Stimulated activated CD4-positive, alpha-beta T cell treated with anti-CD3 and anti-CD28 coated beads, TNF-alpha, amount 100 ng/mL, for 4 hours (primary cell): ENCODE measurements at regions not wholly inside any gene's neighbourhood (a gene's known extent, or its start where the extent isn't known, plus 50 kb on each side); places are given as distances from the start of the nearest gene placed in this dataset.

Source experiments
- DNase-seq, 3 experiments: peaks; one replicate each; pipeline ENCODE4 v3.0.0-alpha.2; 2020; ENCODE audit warnings: low read depth in 3 of 3

DNA sequence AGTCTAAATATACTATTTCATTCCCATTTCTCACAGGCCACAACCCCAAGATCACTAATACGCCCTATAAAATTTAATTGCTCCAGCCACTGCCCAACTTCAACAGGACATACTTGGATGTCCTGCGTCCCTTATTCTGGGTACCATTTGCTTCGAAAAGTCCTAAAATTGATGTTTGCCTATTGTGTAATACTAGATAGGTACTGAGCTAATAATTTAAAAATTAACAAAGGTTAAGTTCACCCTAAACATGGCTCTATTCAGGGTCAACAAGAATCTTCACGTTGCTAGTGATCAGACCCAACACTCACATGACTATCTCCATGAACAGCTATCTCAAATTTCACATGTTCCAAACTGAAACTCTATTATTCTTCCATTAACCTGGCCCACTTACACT, 296.4 kb upstream of the RND3 start:
- DNase-seq = no peak

DNA sequence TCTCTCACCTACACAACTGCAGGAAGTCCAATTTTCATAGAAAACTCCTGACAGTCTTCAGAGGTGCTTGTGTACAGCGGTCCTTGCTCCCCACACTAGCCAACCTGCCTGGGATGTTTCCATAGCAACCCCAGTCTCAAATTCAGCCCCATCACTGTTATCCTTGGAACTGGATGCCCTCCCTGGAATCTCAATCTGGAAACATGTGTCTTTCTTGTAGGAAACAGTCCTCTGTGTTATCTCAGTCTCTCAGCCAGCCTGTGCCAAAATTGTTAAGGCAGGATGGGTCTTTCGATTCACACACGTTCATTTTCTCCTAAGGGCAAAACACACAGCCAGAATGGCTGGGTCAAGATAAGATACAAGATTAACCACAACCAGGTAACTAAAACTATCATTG, 295.5 kb upstream of the RND3 start:
- DNase-seq = no peak

DNA sequence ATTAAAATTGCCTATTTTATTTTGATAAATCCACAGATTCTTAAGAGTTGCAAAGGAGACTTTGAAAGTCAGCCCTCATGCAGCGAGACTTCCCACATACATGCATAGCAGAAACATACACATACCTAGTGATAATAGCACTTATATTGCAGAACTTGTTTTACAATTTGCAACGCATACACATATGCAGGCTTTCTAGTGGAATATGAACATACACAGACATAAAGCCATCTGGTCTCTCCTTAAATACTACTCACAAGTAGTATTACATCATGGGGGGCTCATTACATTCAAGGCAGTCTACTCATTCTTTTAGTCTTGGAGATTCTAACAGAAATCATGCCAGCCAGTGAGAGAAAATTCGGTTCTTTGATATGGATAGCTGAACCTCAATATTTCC, 295.1 kb upstream of the RND3 start:
- no peak for DNase-seq

DNA sequence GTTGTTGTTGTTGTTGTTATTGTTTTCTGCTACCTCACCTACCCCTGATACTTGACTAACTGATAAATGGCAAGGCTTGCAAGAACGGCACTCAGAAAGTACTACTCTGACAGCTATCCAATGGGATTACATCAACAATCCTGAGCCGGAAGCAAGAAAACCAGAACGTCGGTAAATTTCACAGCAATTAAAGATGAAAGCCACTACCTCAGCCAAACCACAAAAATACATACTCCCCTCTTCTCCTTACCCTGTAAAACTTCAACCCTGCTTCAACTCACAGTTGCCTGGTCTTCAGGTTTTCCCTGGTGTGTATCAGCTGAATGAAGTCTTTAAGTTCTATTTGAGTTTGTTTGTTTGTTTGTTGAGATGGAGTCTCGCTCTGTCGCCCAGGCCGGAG, 293.7 kb upstream of the RND3 start:
- DNase-seq = no peak

DNA sequence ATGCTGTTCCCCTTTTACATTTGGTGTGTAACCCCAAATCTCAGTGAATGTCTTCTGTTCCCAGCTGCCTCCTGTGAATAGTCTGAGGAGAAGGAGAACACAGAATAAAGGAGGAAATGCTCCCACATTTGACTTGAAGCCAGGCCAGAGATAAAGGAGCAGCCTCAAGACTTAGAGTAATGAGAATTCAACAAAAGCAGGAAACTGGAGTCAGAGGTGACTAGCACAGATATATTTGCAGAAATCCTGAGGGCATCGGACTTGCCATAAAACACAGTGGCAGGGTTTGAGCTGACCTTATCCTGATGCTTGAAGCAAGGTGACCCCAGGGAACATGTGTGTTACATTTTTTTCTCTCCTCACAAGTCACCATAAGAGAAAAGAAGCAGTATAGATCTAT, 291.4 kb upstream of the RND3 start:
- no peak for DNase-seq

DNA sequence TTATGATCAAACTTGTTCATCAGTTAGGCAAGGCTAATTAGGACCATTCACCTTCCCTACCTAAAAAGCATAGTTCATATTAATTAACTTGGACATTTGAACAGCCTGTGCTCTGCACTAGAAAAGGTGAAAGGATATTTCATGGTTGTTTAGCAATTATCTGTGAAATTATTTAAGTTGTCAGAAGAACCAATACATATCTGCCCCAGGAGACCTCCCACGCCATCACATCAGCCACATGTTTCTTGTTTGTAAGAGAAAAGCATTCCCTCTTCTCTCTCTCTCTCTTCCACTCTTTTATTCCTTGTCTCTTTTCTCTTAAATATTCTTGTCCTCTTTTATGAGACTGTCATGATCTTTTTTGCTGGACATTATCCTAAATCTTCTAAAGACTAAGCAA, 282.0 kb upstream of the RND3 start:
- DNase-seq = no peak

DNA sequence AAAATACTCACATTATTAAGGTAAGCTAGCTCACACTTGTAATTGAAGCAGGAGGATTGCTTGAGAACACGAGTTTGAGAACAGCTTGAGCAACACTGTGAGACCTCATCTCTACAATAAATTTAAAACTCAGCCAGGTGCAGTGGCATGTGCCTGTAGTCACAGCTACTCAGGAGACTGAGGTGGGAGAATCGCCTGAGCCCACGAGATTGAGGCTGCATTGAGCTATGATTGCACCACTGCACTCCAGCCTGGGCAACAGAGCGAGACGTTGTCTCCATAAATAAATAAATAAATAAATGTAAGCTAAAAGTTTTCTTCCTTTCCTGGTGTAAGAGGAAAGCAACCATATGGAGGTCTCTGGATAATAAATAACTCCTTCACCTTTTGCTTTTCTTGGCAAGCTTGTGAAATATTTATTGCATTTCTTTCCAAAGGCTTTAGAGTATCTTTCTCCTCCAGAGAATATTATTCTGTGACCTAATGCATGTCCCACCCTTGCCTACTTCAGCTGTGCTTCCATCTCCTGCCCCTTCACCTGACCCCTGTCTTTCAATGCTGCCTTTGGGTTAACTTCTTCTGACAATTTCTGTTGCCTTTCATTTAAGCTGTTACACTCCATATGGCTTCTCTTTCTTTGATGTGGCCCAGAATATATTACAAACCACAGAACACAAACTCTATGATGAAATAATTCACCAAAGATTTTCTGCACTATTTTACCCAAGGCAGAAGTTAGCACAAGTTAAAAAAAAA, 280.7 kb upstream of the RND3 start:
- no peak for DNase-seq

DNA sequence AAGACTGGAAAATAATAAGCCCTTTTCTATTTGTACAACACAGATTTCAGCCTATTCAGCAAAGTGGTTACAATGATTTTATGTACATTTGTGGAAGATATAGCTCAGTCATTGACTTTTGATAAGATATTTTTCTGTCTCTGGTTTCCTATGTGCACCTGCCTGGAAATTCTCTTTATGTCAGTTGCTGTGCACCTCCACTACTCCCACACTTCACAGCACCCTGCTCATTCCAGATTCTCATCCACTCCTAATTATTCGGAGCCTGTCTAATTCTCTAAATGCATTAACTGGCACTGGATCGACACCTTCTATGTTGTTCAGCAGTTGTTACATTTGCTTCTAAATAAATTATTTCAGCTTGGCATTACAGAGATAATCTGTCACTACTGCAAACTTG, 275.1 kb upstream of the RND3 start:
- DNase-seq = no peak

DNA sequence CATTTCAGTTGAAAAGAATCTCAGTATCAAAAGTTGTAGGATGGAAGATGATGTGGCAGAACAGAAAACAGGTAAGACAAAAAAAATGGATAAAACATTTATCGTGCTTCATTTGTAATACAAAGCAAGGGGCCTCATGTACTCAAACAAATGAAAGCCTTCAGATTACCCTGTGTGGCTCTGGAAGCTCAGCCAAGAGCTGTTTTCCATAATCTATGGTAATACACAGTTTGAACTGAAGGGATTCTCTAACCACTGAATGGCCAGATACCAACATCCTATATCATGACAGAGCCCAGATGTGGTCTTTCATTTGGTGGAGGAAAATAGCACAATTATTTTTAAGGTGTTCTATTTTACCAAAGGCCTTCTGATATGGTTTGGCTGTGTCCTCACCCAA, 272.1 kb upstream of the RND3 start:
- DNase-seq = no peak

DNA sequence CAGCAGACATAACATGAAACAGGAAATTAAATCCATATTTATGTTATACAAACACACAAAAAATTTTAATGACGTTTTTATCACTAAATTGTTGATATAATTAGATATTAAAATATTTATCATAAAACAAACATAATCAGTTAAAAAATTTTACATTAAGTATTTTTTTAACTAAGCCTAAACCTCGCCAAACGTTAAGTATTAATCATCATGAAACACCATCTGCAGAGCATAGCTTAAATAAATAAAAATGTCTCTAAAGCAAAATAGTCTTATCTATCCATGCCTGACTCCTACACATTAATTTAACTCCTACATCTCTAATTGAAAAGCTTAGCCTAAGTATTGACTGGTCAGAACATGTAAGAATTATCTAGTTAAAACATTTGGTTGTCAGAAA, 271.6 kb upstream of the RND3 start:
- DNase-seq = no peak

DNA sequence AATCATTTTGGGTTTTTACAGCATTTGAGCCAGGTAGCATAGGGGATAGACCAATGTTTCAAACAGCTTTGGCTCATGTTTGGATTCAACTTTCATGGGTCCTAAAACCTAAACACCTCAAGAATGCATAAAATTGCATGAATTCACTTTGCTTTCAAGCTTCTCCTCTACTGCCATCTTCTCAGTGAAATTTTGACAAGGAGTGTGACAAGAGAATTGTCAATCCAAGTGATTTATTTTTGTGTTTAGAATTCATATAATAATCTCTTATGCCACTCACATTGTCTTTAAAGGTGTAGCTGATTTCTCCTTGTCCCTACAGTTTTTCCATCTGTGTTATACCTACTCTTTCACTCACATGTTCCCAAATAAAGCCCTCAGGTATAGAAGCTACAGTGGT, 264.8 kb upstream of the RND3 start:
- DNase-seq = no peak

DNA sequence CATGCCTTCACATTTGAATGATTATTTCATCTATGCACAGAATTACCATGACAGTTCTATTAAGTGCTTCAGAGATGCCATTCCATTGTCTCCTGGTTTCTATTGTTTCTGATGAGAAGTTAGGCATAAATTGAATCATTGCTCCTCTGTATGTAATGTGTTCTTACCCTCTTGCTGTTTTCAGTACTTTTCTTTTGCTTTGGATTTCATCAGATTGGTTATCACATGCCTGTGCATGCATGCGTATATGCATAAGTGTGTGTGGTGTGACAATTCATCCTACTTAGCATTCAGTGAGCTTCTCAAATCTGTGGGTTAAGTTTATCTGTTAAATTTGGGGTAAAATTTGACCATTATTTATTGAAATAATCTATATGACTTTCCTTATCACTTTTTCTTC, 263.3 kb upstream of the RND3 start:
- no peak for DNase-seq

DNA sequence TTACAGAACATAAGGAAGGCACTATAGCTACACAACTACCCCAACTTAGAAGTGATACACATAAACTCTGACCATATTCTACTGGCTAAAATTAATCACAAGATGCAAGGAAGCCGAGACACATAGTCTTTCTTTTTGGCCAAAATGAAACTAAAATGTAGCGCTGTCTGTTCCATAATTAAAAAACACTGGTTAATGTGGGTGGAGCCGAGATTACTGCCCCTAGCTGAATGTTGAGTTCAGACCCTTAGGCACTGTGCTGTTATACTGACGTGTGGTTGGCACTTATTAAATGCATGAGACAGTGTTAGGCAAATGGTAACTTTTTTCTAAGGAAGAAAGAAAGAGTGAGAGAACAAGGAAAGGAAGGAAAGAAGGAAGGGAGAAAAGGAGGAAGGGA, 254.6 kb upstream of the RND3 start:
- no peak for DNase-seq

DNA sequence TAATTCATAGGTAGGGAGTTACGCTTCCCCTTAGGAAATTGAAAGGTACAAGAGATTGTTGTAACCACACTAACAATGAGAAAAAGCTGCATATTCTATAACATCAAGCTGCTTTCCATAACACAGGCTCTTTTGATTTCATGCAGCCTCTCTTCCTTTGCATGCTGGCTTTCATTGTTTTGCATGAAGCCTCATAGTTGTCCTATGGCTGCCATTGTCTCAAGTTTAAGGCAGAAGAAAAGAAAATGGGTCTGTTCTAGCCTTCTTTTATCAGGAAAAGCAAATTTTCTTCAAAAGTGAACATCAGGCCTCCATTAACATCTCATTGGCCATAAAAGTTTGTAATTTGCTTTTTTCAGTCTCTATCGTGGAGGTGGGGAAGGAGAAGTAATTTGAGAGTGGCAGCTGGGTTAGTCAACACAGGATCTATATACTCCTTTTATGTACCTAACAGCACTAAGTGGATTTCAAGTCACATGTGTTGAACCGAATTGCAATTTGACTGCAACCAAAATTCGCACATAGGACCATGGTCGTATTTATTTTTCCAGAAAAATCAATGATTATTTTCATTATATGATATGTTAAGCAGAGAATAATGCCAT, 248.5 kb upstream of the RND3 start:
- DNase-seq = no peak

DNA sequence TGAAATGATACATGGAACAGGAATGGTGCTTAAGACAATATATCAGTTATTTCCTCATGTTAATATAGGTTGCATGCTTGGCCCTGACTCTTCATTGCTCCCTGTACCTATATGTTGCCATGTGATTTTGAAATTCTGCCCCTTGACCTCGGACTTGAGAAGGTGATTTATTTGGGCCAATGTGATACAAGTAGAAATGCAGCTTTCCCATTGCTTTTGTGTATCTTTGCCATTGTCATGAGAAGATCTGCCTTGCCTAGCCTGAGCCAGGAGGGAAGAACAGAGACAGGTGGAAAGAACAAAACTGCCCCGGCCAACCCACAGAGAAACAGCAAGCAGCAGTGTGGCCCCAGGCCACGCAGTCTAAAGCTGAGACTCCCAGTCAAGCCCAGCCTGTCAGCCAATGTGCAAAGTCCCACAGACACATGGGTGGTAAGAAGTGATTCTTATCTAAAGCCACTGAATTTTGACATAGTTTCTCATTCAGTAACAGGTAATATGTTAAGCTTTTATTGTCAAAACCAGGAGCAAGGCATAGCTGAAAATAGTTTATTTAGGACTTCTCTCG, 245.7 kb upstream of the RND3 start:
- no peak for DNase-seq

DNA sequence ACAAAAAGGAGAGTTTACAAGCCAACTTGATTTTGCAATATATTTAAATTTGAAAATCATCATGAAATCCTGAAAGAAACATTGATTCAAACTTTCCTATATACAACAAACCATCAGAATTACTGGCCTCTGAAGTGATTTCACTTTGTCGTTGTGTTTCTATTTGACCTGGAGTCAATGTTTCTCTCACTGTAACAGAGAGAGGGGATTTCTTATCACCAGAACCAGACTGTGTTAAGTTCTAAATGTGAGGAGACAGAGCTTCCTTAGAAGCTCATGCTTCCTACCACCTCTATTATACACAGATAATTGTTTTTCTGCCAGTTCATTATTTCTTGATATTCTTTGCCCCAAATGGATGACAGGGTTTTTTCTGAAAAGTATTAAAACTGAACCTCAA, 245.0 kb upstream of the RND3 start:
- no peak for DNase-seq

DNA sequence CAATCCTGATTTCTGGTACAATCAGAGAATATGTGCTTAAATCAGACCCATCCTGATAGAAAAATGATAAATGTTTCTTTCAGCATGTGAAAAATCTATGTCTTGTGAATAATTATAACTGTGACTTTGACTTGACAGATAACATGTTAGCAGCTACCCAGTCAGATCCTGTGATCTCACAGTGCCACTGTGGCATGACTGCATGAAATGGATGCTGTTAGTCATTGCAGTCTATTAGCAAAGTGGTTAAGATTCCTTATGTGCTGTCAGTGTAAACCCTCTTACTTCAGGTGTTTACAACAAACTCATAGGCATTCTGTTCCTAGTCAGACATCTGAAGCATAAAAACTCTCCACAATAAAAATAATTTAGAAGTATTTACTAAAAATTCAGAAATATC, 244.6 kb upstream of the RND3 start:
- DNase-seq = no peak

DNA sequence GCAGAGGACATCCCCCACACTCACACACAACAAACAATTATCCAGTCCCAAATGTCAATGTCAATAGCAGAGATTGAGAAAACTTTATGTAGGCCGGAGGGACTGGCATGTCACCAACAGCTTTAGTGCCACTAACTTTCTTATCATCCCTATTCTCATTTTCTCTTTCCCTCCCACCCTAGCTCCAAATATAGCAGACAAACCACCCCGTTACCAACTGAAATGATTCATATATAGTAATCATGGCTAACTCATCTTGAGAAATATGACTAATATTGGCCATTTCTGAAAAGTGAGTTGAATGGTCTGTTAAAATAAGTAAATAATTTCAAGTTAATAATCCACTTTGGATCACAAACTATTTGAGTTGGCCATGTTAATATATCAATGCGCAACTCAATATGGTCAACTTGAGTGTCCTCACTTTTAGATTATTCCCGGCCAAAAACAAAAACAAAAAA, 242.1 kb upstream of the RND3 start:
- DNase-seq = no peak

DNA sequence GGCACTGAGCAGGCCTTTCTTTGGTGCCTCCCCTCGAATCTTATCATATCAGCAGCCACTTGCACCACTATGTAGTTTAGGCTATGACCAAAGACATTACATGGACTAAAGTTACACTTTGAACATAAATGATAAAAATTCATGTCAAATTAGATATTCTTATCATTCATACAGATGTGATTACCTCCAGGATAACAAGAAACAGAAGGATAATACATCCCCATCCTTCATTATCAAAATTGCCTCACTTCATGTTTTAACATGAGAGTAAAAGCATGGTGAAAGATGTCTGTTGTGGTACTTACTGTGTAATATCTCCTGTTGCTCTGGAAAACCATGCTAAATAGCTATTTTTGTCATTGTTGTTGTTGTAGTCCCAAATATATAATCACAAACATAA, 230.8 kb upstream of the RND3 start:
- no peak for DNase-seq

DNA sequence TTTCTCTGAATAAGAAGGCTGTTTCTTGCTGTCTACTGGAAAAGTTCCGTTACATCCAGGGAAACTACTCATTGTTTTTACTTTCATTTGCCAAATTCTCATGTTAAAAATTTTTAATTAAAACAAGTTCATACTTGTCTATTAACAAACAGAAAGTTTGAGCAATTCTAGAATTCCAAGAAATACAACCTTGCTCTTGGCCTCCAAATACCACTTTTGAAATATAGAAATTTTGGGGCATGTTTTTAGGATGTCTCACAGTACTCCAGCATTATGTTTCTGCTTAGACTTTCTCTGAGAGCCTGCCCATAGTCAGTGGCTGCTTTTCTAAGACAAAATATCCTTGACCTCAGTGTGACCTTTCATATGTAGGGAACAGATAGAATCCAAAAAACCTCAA, 228.7 kb upstream of the RND3 start:
- no peak for DNase-seq

DNA sequence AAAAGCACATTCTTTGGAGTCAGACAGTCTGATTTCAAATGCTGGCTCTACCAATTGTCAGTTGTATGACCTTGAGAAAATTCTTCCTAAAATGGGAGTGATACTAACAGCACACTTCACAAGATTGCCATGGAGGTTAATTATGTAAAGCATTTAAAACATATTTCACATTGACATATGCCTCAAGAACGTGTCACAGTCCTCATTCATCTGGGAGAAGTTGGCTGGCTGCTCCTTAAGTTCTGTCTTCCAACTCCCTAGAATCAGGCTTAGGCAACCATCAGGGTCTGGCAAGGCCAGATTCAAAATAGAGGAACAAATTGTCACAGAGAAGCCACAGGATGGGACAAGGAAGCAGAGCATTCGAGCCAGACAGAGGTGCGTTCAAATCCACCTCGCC, 228.0 kb upstream of the RND3 start:
- no peak for DNase-seq

DNA sequence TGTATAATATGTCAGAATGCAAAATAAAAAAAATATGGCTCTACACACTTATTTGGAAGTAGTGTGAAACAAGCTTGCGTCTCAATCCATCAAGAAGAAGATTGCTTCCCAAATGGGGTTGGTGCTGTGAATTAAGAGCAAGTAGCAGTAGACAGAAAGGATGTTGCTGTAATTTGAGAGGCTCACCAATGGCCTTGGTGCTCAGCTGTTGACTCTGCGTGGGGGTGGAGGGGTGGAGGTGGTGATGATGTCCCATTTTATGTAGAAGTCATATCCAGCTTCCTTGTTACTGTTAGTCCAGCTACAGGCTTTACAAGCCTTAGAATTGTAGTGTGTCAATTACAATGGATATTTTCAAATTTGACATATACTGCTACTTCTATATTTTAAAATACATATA, 223.4 kb upstream of the RND3 start:
- DNase-seq = no peak

DNA sequence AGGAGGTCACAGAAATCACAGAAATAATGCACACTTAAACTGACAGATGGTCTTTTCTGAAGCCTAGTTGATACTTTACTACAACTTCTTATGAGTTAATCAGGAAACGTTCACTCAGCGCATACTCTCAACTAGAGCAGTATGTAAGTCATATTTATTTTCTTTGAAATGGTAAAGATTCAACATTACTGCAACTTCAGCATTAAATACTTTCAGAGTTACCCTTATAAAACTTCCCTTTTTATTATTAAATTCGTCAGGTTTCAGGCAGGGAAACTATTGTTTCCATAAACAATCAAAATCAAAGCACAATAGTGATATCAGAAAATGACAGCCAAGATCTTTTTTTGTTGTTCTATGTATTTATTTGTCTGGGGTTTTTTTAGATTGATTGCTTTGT, 222.6 kb upstream of the RND3 start:
- DNase-seq = no peak

DNA sequence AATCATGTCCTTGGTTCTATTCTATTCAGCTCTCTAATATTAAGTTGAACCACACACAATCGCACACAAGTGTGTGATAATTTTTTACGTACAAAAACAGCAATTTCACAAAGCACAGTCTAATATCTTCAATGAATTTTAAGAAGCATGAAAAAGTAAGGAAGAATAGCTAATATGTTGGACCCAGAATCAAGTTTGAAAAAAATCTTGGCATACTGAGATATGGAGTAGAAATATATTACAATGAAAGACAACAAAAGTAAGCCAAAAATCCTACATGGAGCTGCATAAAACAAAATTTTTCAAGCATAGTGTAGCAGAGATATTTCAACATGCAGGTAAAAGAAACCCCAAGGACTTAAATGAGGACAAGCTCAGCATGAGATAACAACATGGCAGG, 219.1 kb upstream of the RND3 start:
- no peak for DNase-seq
